ENCODE measurements at regions not wholly inside any gene's neighbourhood (a gene's known extent, or its start where the extent isn't known, plus 50 kb on each side); places are given as distances from the start of the nearest gene placed in this dataset.
A peak's percentile ranks its signal among the peaks of the same experiment; 100 is the strongest.

DNA sequence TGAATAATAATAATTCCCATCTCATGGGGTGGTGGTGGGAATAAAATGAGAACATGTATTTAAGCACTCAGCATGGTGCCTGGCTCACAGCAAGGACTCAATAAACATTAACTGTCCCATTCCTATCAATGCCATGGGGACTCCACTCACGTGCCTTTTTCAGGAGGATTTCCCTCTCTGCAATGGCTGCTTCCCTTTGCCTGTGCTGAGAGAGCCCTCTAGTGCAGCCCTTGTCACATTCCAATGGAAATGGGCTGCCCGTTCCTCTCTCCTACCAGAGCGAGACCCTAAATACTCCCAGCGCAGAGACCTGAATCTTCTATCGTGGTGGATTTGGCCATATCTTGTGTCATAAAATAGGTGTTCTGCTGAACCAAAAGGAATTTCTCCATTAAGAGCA, 621.5 kb upstream of the B3GAT1 start:
- WGBS (ENCODE audit: low lambda C conversion rate) = 37% methylated on average over 4 of the region's 5 CpGs
- Histone ChIP-seq H3K9ac (ENCODE audit: insufficient read depth, low read depth, low read length) (no peak overlapping the region), H3K4me3 (replicated peaks in 1 of 3; ENCODE audit: insufficient read depth in 1 of 3, low read depth in 2 of 3, low read length in 3 of 3) (no peak overlapping the region), H4K20me1 (ENCODE audit: insufficient read depth, low read length) (no peaks in the 10 kb centered on the region), H3K9me3 (ENCODE audit: low read length) (no peaks in the 10 kb centered on the region), H3K36me3 (replicated peaks in 1 of 2; ENCODE audit: control insufficient read depth in 1 of 2, insufficient read depth in 2 of 2, low read length in 2 of 2) (no peaks in the 10 kb centered on the region), H3K79me2 (ENCODE audit: insufficient read depth, low read length) (no peaks in the 10 kb centered on the region), H3K27ac (ENCODE audit: extremely low read length, insufficient read depth, low read length) (no peak overlapping the region), H2AFZ (ENCODE audit: low read length) (no peak overlapping the region), H3K4me1 (ENCODE audit: insufficient read depth, low read length) (no peaks in the 10 kb centered on the region), H3K4me2 (ENCODE audit: low read depth, low read length) (no peak overlapping the region), H3K27me3 (ENCODE audit: control insufficient read depth in 1 of 2, insufficient read depth in 2 of 2, low read length in 2 of 2) (peaks cover under 1 to 5% of the 10 kb centered on the region in 2 experiments; a peak in 3 of 5 replicates)
- BruUV-seq (replicated peaks) = no TSS peak
- CTCF ChIA-PET (ENCODE audit: low intra/inter-chr PET ratio, low total read pairs) = no interaction called here
- intact Hi-C loops (cut with micrococcal nuclease; ENCODE audit: unreplicated experiment) (no loop called here), in situ Hi-C loops (cut with HindIII; ENCODE audit: extremely low pct_ligation_motif_present, low pct_unique_long_range_greater_than_20kb) (no loop called here)
- FAIRE-seq (no peak), DNase-seq (ENCODE audit: low spot score) (peak; percentile 6), ATAC-seq (peak; percentile 46; the same call in 1 of the 3 replicates)
- peak; percentile 53 for TF ChIP-seq STAG1 (CRISPR knock-in tag; IDR thresholded peaks at IDR 0.05)
- TF ChIP-seq IKZF1 (IDR thresholded peaks at IDR 0.05) = no peak
- TF ChIP-seq ZBTB38 (CRISPR knock-in tag; IDR thresholded peaks at IDR 0.05) = no peak
- TF ChIP-seq, protein P1, sequence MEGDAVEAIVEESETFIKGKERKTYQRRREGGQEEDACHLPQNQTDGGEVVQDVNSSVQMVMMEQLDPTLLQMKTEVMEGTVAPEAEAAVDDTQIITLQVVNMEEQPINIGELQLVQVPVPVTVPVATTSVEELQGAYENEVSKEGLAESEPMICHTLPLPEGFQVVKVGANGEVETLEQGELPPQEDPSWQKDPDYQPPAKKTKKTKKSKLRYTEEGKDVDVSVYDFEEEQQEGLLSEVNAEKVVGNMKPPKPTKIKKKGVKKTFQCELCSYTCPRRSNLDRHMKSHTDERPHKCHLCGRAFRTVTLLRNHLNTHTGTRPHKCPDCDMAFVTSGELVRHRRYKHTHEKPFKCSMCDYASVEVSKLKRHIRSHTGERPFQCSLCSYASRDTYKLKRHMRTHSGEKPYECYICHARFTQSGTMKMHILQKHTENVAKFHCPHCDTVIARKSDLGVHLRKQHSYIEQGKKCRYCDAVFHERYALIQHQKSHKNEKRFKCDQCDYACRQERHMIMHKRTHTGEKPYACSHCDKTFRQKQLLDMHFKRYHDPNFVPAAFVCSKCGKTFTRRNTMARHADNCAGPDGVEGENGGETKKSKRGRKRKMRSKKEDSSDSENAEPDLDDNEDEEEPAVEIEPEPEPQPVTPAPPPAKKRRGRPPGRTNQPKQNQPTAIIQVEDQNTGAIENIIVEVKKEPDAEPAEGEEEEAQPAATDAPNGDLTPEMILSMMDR (CRISPR knock-in tag; IDR thresholded peaks at IDR 0.05) = peak; percentile 49
- TF ChIP-seq ZNF225 (CRISPR knock-in tag; IDR thresholded peaks at IDR 0.05) = no peak
- TF ChIP-seq CREB1 (IDR thresholded peaks at IDR 0.05) = no peak
- no peak for TF ChIP-seq CREB1 (CRISPR knock-in tag; IDR thresholded peaks at IDR 0.05)
- TF ChIP-seq ZNF260 (CRISPR knock-in tag; IDR thresholded peaks at IDR 0.05; ENCODE audit: borderline replicate concordance, low read depth) = no peak
- no peak for TF ChIP-seq ZZZ3 (CRISPR knock-in tag; IDR thresholded peaks at IDR 0.05; ENCODE audit: borderline replicate concordance)
- POLR2A ChIA-PET = no interaction called here
